ENCODE measurements at regions not wholly inside any gene's neighbourhood (a gene's known extent, or its start where the extent isn't known, plus 50 kb on each side); places are given as distances from the start of the nearest gene placed in this dataset.

DNA sequence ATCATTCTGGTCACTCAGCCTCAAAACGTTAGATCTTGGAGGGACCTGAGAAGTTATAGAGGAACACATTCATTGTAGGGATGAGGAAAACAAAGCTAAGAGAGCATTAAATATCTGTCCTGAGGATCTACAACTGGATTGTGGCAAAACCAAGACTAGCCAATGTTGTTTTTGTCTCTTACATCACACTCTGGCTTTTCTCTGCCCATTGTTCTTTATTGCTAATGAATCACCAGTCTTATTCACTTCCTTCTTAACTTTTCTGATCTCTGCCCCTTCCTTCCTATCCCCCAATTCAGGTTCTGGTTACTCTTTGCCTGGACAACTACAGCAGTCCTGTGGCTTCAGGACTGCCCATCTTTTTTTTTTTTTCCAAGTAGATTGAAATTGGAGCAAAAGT lies 57.0 kb upstream of the PREP start:
- Mint-ChIP-seq H3K27ac (ENCODE audit: unreplicated experiment) (no peak overlapping the region), H3K27me3 (ENCODE audit: low read depth) (no peaks in the 10 kb centered on the region), H3K4me3 (ENCODE audit: unreplicated experiment) (no peak overlapping the region), H3K9me3 (ENCODE audit: low read depth) (peaks cover 16% of the 10 kb centered on the region), H3K36me3 (ENCODE audit: low read depth) (peaks cover 2% of the 10 kb centered on the region), H3K4me1 (ENCODE audit: low read depth) (no peaks in the 10 kb centered on the region)
- TF ChIP-seq CTCF (IDR thresholded peaks at IDR 0.05) = no peak
- DNase-seq (ENCODE audit: low spot score) = no peak

DNA sequence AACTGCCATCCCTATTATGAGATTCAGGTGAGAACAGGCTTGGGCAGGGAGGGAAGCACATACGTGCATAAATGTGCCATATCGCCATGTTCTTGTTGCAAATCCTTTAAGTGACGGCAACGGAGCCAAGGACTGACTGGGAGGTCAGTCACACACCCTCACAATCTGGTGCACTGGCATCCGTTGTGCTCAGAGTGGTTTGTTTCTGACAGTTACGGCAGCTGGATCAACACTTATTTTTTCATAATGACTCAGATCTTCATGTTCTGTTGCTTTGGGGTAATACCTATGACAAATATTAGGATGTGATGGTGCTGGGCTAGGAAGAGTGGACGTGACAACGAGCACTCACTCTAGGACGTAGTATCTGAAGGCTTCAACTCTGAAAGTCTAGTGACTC lies 56.2 kb upstream of the PREP start:
- Mint-ChIP-seq H3K4me3 (ENCODE audit: unreplicated experiment) (no peak overlapping the region), H3K9me3 (ENCODE audit: low read depth) (peaks cover 12% of the 10 kb centered on the region), H3K36me3 (ENCODE audit: low read depth) (peaks cover 2% of the 10 kb centered on the region), H3K4me1 (ENCODE audit: low read depth) (peaks cover 1% of the 10 kb centered on the region), H3K27ac (ENCODE audit: unreplicated experiment) (no peak overlapping the region), H3K27me3 (ENCODE audit: low read depth) (no peaks in the 10 kb centered on the region)
- DNase-seq (ENCODE audit: low spot score) = no peak
- no peak for TF ChIP-seq CTCF (IDR thresholded peaks at IDR 0.05)

DNA sequence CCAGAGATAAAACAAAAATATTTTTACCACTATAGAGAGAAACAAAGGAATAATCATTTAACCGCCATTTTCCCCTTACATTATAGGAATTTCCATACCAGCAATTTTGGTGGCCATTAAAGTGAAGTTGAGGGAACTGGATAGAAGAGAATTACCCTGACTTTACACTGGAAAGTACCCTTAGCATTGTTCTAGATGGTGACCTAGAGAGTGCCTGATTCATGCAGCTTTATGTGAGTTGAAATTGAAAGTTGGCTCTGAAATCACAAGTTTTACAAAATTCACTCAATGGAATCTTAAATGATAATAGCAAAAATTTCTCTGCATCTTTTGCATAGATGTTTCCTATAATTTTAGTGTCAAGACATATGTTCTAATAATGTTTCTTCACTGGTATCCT lies 55.7 kb upstream of the PREP start:
- H3K27me3 Mint-ChIP-seq (ENCODE audit: low read depth) = no peaks in the 10 kb centered on the region
- H3K4me3 Mint-ChIP-seq (ENCODE audit: unreplicated experiment) = no peak overlapping the region
- peaks cover 9% of the 10 kb centered on the region for H3K9me3 Mint-ChIP-seq (ENCODE audit: low read depth)
- H3K27ac Mint-ChIP-seq (ENCODE audit: unreplicated experiment) = no peak overlapping the region
- no peak for TF ChIP-seq CTCF (IDR thresholded peaks at IDR 0.05)
- peaks cover 4% of the 10 kb centered on the region for H3K4me1 Mint-ChIP-seq (ENCODE audit: low read depth)
- DNase-seq (ENCODE audit: low spot score) = no peak
- H3K36me3 Mint-ChIP-seq (ENCODE audit: low read depth) = peaks cover 2% of the 10 kb centered on the region

- H3K4me1 Mint-ChIP-seq (ENCODE audit: low read depth) = peaks cover 4% of the 10 kb centered on the region
- no peak for TF ChIP-seq CTCF (IDR thresholded peaks at IDR 0.05)
- no peaks in the 10 kb centered on the region for H3K27me3 Mint-ChIP-seq (ENCODE audit: low read depth)
- no peak overlapping the region for H3K27ac Mint-ChIP-seq (ENCODE audit: unreplicated experiment)
- no peak overlapping the region for H3K4me3 Mint-ChIP-seq (ENCODE audit: unreplicated experiment)
- peaks cover 2% of the 10 kb centered on the region for H3K36me3 Mint-ChIP-seq (ENCODE audit: low read depth)
- peaks cover 9% of the 10 kb centered on the region for H3K9me3 Mint-ChIP-seq (ENCODE audit: low read depth)
- DNase-seq (ENCODE audit: low spot score) = no peak
Observed at GRCh38 chr6:105458084-105458483, 55.2 kb upstream of the PREP start.

GRCh38 chr6:105453968-105454367 lies 51.1 kb upstream of the PREP start:
- peaks cover 4% of the 10 kb centered on the region for H3K4me1 Mint-ChIP-seq (ENCODE audit: low read depth)
- DNase-seq (ENCODE audit: low spot score) = no peak
- no peak overlapping the region for H3K4me3 Mint-ChIP-seq (ENCODE audit: unreplicated experiment)
- H3K27me3 Mint-ChIP-seq (ENCODE audit: low read depth) = no peaks in the 10 kb centered on the region
- H3K9me3 Mint-ChIP-seq (ENCODE audit: low read depth) = peaks cover 6% of the 10 kb centered on the region
- no peak for TF ChIP-seq CTCF (IDR thresholded peaks at IDR 0.05)
- no peak overlapping the region for H3K27ac Mint-ChIP-seq (ENCODE audit: unreplicated experiment)
- H3K36me3 Mint-ChIP-seq (ENCODE audit: low read depth) = no peaks in the 10 kb centered on the region
